ENCODE measurements at regions not wholly inside any gene's neighbourhood (a gene's known extent, or its start where the extent isn't known, plus 50 kb on each side); places are given as distances from the start of the nearest gene placed in this dataset.

- TF ChIP-seq POLR2AphosphoS5 (IDR thresholded peaks at IDR 0.05): no peak
- TF ChIP-seq CTCF (IDR thresholded peaks at IDR 0.05): no peak
Observed at GRCh38 chr17:68134046-68134637, 98.6 kb downstream of the KPNA2 start.
